DND-41 (cell line): ENCODE measurements at regions not wholly inside any gene's neighbourhood (a gene's known extent, or its start where the extent isn't known, plus 50 kb on each side); places are given as distances from the start of the nearest gene placed in this dataset.

Experiments
- CTCF ChIP-seq: IDR thresholded peaks from 2 replicates; pipeline ENCODE4 v1.5.1; 2012; ENCODE audit warnings: borderline replicate concordance, low read length, moderate library complexity, mild to moderate bottlenecking; ENCODE audit not compliant: poor library complexity, severe bottlenecking; ENCODE audit errors: extremely low read depth
- EZH2 ChIP-seq: IDR thresholded peaks from 3 replicates; pipeline ENCODE4 v1.6.1; 2012; ENCODE audit warnings: borderline replicate concordance, low read depth, mild to moderate bottlenecking, moderate library complexity, low read length, inconsistent platforms; ENCODE audit not compliant: severe bottlenecking

- TF ChIP-seq EZH2 (no peak), CTCF (no peak)
Measured at GRCh38 chr11:23006730-23007129, 146.5 kb upstream of the CCDC179 start.
